ENCODE measurements at regions not wholly inside any gene's neighbourhood (a gene's known extent, or its start where the extent isn't known, plus 50 kb on each side); places are given as distances from the start of the nearest gene placed in this dataset.

DNA sequence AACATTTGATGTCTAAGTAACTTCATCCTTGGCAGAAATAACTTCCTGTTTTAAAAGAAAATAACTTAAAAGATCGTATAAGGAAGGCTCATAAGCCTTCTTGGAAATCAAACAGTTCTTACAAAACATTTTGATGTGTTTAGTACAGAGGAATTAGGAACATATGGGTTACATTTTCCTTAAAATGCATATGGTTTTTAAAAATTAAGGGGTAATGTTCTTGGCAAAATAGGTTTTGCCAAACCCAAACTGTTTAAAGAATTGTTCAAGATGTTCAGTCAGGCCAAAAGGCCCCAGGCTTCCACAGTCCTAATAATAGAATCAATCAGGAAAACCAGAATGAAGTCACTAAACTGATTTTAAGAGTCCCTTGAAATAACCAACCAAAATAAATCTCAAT lies 142.7 kb upstream of the SLC35B3 start:
- TF ChIP-seq EZH2 (IDR thresholded peaks at IDR 0.05; ENCODE audit: borderline replicate concordance, low read depth, low read length, poor library complexity, severe bottlenecking): no peak
- TF ChIP-seq, protein P1, sequence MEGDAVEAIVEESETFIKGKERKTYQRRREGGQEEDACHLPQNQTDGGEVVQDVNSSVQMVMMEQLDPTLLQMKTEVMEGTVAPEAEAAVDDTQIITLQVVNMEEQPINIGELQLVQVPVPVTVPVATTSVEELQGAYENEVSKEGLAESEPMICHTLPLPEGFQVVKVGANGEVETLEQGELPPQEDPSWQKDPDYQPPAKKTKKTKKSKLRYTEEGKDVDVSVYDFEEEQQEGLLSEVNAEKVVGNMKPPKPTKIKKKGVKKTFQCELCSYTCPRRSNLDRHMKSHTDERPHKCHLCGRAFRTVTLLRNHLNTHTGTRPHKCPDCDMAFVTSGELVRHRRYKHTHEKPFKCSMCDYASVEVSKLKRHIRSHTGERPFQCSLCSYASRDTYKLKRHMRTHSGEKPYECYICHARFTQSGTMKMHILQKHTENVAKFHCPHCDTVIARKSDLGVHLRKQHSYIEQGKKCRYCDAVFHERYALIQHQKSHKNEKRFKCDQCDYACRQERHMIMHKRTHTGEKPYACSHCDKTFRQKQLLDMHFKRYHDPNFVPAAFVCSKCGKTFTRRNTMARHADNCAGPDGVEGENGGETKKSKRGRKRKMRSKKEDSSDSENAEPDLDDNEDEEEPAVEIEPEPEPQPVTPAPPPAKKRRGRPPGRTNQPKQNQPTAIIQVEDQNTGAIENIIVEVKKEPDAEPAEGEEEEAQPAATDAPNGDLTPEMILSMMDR (conservative IDR thresholded peaks at IDR 0.05; ENCODE audit: low read depth, low read length): no peak

Data from A673 (cell line).